ENCODE measurements at regions not wholly inside any gene's neighbourhood (a gene's known extent, or its start where the extent isn't known, plus 50 kb on each side); places are given as distances from the start of the nearest gene placed in this dataset.

DNA sequence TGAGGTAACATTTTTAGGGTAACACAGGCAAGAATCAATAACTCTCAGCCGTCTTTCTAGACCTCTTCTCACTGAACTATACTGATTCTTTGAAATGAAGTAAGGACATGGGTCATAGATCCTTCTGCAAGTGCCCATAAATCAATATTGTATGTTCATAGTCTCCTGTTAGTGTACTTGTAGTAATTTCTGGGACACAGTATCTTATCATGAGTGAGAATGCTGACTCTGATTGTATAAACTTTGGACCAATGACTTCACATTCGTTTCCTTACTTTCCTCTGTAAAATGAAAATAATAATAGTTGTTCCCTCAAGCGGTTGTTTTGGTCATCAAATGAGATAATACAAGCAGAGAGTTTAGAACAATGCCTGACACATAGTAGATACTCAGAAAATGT is 777.1 kb upstream of the GOLIM4 start:
- no peaks in the 10 kb centered on the region for H3K4me1 ChIP-seq
- WGBS, 2 donors: 84 to 86% methylated on average over 3 of the region's 3 CpGs
- no peak for ATAC-seq (ENCODE audit: low FRiP score in 2 of 2)

DNA sequence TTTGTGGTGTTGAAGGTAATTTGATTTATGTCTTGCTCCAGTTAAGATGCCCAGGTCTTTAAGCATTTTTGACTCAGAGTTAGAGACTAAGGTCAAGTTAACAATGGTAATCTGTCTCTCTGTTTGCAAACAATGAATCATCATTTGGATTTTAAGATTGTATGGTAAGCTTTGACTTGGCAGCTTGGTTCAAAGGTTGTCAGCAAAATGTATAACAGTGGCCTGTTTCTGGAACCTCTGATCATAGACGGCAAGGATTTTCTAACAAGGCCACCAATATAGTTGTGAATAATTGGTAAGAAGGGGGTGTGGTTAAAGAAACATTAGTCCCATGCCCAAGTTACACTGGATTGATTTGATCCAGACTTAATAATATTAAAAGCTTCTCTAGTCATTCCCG is 775.2 kb upstream of the GOLIM4 start:
- no peak for ATAC-seq (ENCODE audit: low FRiP score in 2 of 2)
- Histone ChIP-seq H3K36me3 (no peaks in the 10 kb centered on the region), H3K4me1 (no peaks in the 10 kb centered on the region), H3K27me3 (no peaks in the 10 kb centered on the region), H3K27ac (no peak overlapping the region), H3K4me3 (no peak overlapping the region), H3K9me3 (no peaks in the 10 kb centered on the region)
- TF ChIP-seq EP300 (IDR thresholded peaks at IDR 0.05) (no peak), POLR2A (IDR thresholded peaks at IDR 0.05) (no peak), POLR2AphosphoS5 (IDR thresholded peaks at IDR 0.05) (no peak)
- TF ChIP-seq, protein P1, sequence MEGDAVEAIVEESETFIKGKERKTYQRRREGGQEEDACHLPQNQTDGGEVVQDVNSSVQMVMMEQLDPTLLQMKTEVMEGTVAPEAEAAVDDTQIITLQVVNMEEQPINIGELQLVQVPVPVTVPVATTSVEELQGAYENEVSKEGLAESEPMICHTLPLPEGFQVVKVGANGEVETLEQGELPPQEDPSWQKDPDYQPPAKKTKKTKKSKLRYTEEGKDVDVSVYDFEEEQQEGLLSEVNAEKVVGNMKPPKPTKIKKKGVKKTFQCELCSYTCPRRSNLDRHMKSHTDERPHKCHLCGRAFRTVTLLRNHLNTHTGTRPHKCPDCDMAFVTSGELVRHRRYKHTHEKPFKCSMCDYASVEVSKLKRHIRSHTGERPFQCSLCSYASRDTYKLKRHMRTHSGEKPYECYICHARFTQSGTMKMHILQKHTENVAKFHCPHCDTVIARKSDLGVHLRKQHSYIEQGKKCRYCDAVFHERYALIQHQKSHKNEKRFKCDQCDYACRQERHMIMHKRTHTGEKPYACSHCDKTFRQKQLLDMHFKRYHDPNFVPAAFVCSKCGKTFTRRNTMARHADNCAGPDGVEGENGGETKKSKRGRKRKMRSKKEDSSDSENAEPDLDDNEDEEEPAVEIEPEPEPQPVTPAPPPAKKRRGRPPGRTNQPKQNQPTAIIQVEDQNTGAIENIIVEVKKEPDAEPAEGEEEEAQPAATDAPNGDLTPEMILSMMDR (IDR thresholded peaks at IDR 0.05): no peak
- WGBS, 2 donors: 69 to 94% methylated on average over 2 of the region's 2 CpGs
- no peak for DNase-seq

More for the DNA sequence above, 777.1 kb upstream of the GOLIM4 start:
- no peaks in the 10 kb centered on the region for H3K27me3 ChIP-seq
- H3K27ac ChIP-seq: no peak overlapping the region
- no peaks in the 10 kb centered on the region for H3K9me3 ChIP-seq
- H3K36me3 ChIP-seq: no peaks in the 10 kb centered on the region
- H3K4me3 ChIP-seq: no peak overlapping the region
- TF ChIP-seq, protein P1 (IDR thresholded peaks at IDR 0.05): no peak
- no peak for TF ChIP-seq POLR2A (IDR thresholded peaks at IDR 0.05)
- TF ChIP-seq EP300 (IDR thresholded peaks at IDR 0.05): no peak
- TF ChIP-seq POLR2AphosphoS5 (IDR thresholded peaks at IDR 0.05): no peak
- DNase-seq: no peak

DNA sequence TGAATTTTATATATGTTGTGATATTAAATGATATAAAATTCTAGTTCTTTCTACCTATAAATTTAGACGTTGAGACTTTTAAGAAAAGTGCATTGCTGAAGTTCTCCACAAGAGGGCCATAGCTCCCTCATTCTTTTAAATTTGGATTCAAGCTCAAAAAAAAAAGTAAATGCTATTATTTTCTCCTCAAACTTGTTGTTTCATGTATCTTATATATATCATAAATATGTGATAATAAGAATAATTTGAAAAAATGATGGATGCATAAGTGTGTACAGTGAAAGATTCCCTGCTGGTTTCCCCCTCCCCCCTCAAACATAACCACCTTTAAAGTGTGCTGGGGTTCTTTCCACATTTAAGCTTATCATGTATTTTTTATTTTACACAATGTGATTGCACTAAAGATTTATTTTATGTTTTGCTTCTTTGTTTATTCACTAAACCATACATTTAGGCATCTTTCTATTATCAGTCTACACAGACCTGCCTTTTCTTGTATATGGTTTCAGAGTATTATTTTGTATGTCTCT is 769.4 kb upstream of the GOLIM4 start:
- Histone ChIP-seq H3K4me1 (no peaks in the 10 kb centered on the region), H3K36me3 (no peaks in the 10 kb centered on the region), H3K27me3 (no peaks in the 10 kb centered on the region), H3K27ac (no peak overlapping the region), H3K9me3 (no peaks in the 10 kb centered on the region), H3K4me3 (peak overlapping the region in 1 of 4 donors; percentile 14)
- DNase-seq (no peak), ATAC-seq (ENCODE audit: low FRiP score in 2 of 2) (no peak)
- 0 to 3% methylated on average over 1 of the region's 1 CpG for WGBS, 2 donors
- TF ChIP-seq, protein P1 (IDR thresholded peaks at IDR 0.05): peak in 5 of 6 experiments; percentile 49 to 73 (median 53)
- no peak for TF ChIP-seq EP300 (IDR thresholded peaks at IDR 0.05)

DNA sequence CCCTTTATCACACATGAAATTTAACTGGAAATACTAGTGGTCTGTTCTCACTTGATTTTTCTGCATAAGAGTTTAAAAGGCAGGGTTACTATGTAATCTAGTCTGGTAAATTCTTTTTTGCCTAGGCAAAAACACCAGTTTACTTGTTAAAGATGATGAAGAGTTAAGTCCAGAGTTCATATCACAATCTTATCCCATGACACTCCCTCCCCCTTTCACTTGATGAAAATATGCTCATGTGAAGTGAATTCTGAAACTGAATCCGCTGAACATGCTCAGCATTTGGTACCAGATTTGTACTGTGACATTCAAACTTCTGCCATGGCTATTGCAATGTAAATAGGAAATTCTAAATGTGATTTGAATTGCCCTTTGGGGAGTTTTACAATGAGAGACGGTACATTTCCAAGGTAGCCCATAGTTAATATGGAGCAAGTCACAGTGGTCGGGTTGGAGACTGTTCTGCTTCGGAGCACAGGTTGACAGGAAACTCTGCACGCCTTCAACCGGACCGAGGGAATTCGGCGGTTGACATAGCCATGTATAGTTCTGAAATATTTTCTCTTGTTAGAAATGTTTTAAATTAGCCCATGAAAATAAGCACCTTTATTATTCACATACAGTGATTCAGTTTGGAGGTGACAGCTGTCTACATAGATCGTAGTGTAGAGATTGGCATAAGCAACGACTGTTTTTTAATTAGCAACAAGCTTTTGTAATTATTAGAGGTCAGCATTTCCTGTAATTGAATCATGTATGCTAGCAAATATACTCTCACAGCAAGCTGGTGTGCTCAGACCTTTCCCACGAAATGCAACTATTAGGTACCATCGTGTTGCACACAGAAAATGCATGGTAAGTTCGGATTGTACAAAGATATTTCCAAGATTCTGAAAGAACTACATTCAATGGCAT is 768.6 kb upstream of the GOLIM4 start:
- no peak overlapping the region for H3K27ac ChIP-seq
- ATAC-seq (ENCODE audit: low FRiP score in 2 of 2) (no peak), DNase-seq (no peak)
- no peaks in the 10 kb centered on the region for H3K4me1 ChIP-seq
- TF ChIP-seq, protein P1 (IDR thresholded peaks at IDR 0.05): no peak
- TF ChIP-seq POLR2AphosphoS5 (IDR thresholded peaks at IDR 0.05): no peak
- no peak for TF ChIP-seq EP300 (IDR thresholded peaks at IDR 0.05)
- no peak for TF ChIP-seq POLR2A (IDR thresholded peaks at IDR 0.05)
- 67% methylated on average over 14 of the region's 14 CpGs for WGBS, 2 donors
- H3K36me3 ChIP-seq: no peaks in the 10 kb centered on the region
- H3K4me3 ChIP-seq: peak overlapping the region in 1 of 4 donors; percentile 14
- H3K27me3 ChIP-seq: no peaks in the 10 kb centered on the region
- H3K9me3 ChIP-seq: no peaks in the 10 kb centered on the region

Measured in upper lobe of left lung (tissue), 6 donors.